Aorta (tissue), 5 donors: ENCODE measurements at regions not wholly inside any gene's neighbourhood (a gene's known extent, or its start where the extent isn't known, plus 50 kb on each side); places are given as distances from the start of the nearest gene placed in this dataset.

Source experiments
- ATAC-seq: fragments of 200-7000 bp; cut with Tn5 transposase; one replicate; pipeline ENCODE4 v1.9.1; 2022; ENCODE audit warnings: moderate library complexity; ENCODE audit not compliant: low FRiP score
- DNase-seq, 2 donors: peaks; one replicate each; pipeline ENCODE4 v3.0.0-alpha.2; 2020
- H3K27ac ChIP-seq, 2 donors: one replicate each; pipeline ENCODE4 v1.5.1; 2013; ENCODE audit warnings: low read length in 2 of 2, mild to moderate bottlenecking in 2 of 2, moderate library complexity in 2 of 2, control low read depth in 1 of 2, inconsistent platforms in 1 of 2, low read depth in 1 of 2
- H3K27me3 ChIP-seq, 2 donors: one replicate each; pipeline ENCODE4 v1.6.1; 2013; ENCODE audit warnings: control low read depth in 1 of 2, low read length in 1 of 2, mild to moderate bottlenecking in 1 of 2, moderate library complexity in 1 of 2; ENCODE audit not compliant: insufficient read depth in 2 of 2, control insufficient read depth in 1 of 2
- H3K36me3 ChIP-seq, 2 donors: one replicate each; pipeline ENCODE4 v1.6.1; 2013; ENCODE audit warnings: control low read depth in 1 of 2, low read length in 1 of 2, mild to moderate bottlenecking in 1 of 2; ENCODE audit not compliant: insufficient read depth in 2 of 2, control insufficient read depth in 1 of 2
- H3K4me1 ChIP-seq, 2 donors: one replicate each; pipeline ENCODE4 v1.6.1; 2013; ENCODE audit warnings: low read length in 2 of 2, control low read depth in 1 of 2, mild to moderate bottlenecking in 1 of 2, moderate library complexity in 1 of 2; ENCODE audit not compliant: insufficient read depth in 2 of 2, control insufficient read depth in 1 of 2
- H3K4me3 ChIP-seq, 2 donors: one replicate each; pipeline ENCODE4 v1.5.1; 2013; ENCODE audit warnings: low read length in 2 of 2, control low read depth in 1 of 2, mild to moderate bottlenecking in 1 of 2
- H3K9me3 ChIP-seq: one replicate; pipeline ENCODE4 v1.6.1; 2013; ENCODE audit warnings: mild to moderate bottlenecking, low read length; ENCODE audit not compliant: control insufficient read depth
- WGBS, 2 donors: extraction: QIAGEN DNeasy Blood & Tissue Kit; methylation state at CpG; one replicate each; pipeline ENCODE4 v1.1.7; 2013; 5-methylcytosine and 5-hydroxymethylcytosine counted together
- intact Hi-C, 2 donors: fragments of 100-400 bp; cut with DNase I; formaldehyde crosslinking; loops; one replicate each; pipeline versions ENCODE4 v1.14.2 to v1.15.0; 2022
- donor health status: healthy with polysubstance abuse.
- donor health status: Bipolar disorder and iron deficiency.
- donor health status: DM: no; HTN: no; CAD: no.
- donor health status: DM: no; HTN: no; CAD: no.
- donor health status: DM: yes; HTN: yes; CAD: no.

DNA sequence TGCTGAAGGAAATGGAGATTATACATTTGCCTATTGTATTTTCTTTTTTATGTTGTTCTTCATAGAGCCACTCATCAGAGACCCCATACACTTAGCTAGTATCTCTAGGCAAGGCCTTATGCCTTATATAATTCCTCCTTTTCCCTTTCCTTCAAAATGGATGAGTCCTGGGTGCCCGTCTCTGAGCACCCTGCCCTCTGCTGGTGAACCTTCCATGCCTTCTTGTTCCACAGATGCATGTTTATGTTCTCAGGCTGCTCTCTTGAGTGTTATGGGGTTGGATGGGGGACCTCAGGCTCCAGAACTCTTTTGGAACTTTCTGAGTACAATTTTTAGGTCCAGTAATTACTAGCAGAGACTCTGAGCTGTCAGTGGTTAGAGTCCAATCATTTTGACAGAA lies 368.6 kb upstream of the SPRED2 start:
- H3K9me3 ChIP-seq = peaks cover 2% of the 10 kb centered on the region
- no peak for ATAC-seq

DNA sequence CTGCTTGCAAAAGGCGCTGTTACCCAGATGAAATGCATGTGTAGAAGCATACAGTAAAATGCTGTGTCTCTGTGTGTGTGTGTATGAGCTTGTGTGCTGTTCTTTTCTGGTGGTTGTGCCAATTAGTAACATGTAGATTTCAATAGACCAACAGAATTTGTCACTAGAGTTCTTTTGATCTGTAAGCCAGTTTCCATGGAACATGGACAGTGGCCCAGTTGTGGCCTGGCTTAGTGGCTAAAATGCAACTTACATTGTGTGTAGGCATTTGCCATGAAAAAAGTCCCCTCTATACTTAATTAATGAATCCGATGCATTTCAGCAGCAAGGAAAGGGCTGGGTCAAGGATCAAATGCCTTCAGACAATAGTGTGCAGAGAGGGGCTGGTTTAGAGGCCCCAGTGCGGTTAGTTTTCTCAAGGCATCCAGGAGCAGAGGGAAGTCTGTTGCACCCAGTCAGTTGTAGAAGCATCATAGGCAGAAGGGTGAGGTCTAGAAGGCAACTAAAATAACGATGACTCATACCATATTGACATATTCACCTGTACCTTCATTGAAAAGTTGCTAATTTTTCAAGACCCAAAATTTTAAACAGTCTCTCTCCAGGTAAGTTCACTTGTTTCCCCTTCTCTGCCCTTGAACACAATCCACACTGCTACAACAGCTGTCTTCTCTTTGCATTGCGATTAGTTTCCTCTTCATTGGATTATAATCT lies 366.9 kb upstream of the SPRED2 start:
- peaks cover 2% of the 10 kb centered on the region for H3K9me3 ChIP-seq
- intact Hi-C loops = no loop called here
- no peaks in the 10 kb centered on the region for H3K36me3 ChIP-seq
- WGBS, 2 donors = 93 to 96% methylated on average over 5 of the region's 5 CpGs
- DNase-seq (no peak), ATAC-seq (no peak)
- H3K27ac ChIP-seq = no peak overlapping the region
- no peak overlapping the region for H3K4me3 ChIP-seq
- H3K27me3 ChIP-seq = no peaks in the 10 kb centered on the region
- H3K4me1 ChIP-seq = no peaks in the 10 kb centered on the region

More for the DNA sequence above, 368.6 kb upstream of the SPRED2 start:
- no peaks in the 10 kb centered on the region for H3K36me3 ChIP-seq
- no peak for DNase-seq
- H3K4me1 ChIP-seq = no peaks in the 10 kb centered on the region
- intact Hi-C loops = no loop called here
- H3K27me3 ChIP-seq = no peaks in the 10 kb centered on the region
- H3K4me3 ChIP-seq = no peak overlapping the region
- 89 to 95% methylated on average over 1 of the region's 1 CpG for WGBS, 2 donors
- no peak overlapping the region for H3K27ac ChIP-seq

DNA sequence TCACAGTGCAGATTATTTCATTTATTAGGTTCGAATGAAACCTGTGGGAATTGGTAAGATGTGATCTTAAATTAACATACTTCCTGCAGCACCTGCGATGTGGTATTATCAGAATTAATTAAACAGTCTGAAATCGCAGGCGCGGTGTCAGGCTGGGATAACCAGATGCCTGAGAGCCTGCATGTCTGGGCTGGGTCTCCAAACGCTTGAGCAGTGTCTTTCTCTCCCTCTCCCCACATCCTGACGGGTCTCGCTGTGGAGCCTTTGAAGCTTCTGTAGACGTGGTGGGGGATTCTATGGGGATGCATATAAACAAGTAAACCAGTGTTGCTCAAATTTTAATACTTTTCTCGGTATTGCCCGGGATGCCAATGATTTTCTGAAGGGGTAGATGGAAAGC lies 366.2 kb upstream of the SPRED2 start:
- H3K36me3 ChIP-seq = no peaks in the 10 kb centered on the region
- H3K27ac ChIP-seq = no peak overlapping the region
- intact Hi-C loops = no loop called here
- DNase-seq (no peak), ATAC-seq (no peak)
- no peak overlapping the region for H3K4me3 ChIP-seq
- WGBS, 2 donors = 93 to 98% methylated on average over 11 of the region's 11 CpGs
- H3K27me3 ChIP-seq = no peaks in the 10 kb centered on the region
- peaks cover 2% of the 10 kb centered on the region for H3K9me3 ChIP-seq
- no peaks in the 10 kb centered on the region for H3K4me1 ChIP-seq

DNA sequence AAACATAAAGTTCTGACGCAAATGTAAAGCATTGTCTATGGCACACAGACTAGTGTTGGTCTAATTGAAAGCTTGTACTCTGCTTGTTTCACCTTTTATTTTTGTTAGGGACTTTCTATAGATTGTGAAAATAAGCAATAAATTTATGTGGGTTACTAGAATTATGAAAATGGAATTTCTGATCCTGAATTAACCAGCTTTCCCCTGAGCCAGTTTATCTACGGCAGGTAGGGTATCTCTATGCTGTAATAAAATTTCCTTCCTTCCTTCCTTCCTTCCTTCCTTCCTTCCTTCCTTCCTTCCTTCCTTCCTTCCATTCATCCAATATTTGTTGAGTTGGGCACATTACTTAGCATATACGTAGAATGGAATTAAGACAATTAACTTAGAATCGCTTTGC lies 362.6 kb upstream of the SPRED2 start:
- WGBS, 2 donors = 97 to 98% methylated on average over 4 of the region's 4 CpGs
- Histone ChIP-seq H3K9me3 (no peaks in the 10 kb centered on the region), H3K27me3 (no peaks in the 10 kb centered on the region), H3K4me3 (no peak overlapping the region), H3K4me1 (no peaks in the 10 kb centered on the region), H3K27ac (no peak overlapping the region), H3K36me3 (no peaks in the 10 kb centered on the region)
- intact Hi-C loops = no loop called here
- no peak for DNase-seq
- no peak for ATAC-seq

DNA sequence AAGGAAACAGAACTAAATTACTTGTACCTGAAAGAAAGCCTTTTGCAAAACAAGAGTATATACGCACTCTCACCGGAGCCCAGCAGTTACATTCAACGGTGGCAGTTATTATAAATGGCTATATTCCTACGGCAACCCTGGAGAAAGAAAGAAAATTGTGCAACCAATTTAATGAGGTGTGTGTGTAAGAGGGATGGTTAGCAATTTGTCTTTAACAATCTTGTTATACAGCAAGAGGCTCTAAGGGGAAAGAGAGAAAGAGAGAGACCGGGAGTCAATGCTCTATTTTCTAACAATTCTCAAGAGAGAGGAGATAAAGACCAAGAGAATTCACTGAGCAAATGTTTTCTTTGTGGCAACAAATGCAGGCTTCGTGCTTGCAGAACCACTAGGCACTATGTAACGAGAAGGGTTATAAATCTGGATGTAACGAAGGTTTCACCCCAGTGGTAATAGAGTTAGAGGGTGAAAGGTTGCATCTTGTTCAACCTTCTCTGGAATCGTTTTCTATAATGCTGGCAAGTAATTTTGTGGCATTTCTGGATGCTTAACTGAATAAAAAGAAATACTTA lies 359.1 kb upstream of the SPRED2 start:
- no peaks in the 10 kb centered on the region for H3K36me3 ChIP-seq
- WGBS, 2 donors = 72 to 81% methylated on average over 9 of the region's 9 CpGs
- intact Hi-C loops = no loop called here
- no peaks in the 10 kb centered on the region for H3K4me1 ChIP-seq
- H3K27ac ChIP-seq = no peak overlapping the region
- H3K9me3 ChIP-seq = no peaks in the 10 kb centered on the region
- H3K4me3 ChIP-seq = no peak overlapping the region
- ATAC-seq (no peak), DNase-seq (no peak)
- no peaks in the 10 kb centered on the region for H3K27me3 ChIP-seq

DNA sequence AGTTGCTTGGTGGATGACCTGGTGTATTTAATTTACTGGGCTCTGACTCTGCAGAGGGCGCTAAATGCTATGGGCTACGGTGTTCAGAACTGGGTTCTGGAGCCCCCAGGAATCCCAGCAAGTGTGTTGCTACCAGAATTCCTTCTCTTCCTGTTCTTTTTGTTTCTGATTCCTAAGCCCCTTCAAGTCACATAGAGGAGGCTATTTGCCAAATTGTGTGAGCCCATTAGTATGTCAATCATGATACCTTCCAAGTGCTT lies 358.2 kb upstream of the SPRED2 start:
- ATAC-seq (no peak), DNase-seq (no peak)
- WGBS, 2 donors = 93 to 97% methylated on average over 2 of the region's 2 CpGs
- H3K4me3 ChIP-seq = no peak overlapping the region
- H3K36me3 ChIP-seq = no peaks in the 10 kb centered on the region
- no peaks in the 10 kb centered on the region for H3K27me3 ChIP-seq
- H3K9me3 ChIP-seq = no peaks in the 10 kb centered on the region
- no peaks in the 10 kb centered on the region for H3K4me1 ChIP-seq
- intact Hi-C loops = no loop called here
- no peak overlapping the region for H3K27ac ChIP-seq

DNA sequence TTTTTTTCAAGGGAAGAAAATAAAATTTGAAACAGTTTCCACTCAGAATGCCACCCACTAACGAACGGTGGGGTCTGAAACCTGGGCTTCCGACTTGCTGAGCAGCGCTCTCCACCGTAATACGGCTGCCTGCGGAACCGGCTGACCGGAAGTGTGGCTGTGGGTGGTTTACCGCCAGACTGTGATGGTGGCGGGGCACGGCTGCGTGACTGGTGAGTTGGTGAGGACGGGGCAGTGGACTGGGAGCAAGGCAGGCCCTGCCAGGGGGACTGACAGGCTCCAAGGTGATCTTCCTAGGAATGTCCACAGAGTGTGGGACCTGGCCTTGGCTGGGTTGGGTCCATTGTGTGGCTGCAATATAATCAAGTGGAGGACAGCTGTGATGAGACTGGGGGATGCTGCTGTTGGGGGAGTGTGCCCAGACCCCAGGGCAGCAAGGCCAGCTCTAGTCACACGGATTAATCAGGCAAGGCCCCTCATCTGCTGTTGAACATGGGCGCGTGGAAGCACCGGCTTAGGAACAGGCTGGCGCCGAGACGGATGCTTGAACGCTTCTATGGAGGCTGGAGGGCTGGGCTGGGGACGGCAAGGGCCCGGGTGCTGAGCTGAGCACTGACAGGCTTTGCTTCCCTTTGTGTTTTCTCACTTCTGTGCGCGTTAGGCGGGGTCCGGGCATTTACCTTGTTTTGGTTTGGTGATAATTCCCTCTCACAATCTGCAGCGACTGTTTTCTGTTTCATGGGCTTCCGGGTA lies 357.7 kb upstream of the SPRED2 start:
- H3K36me3 ChIP-seq = no peaks in the 10 kb centered on the region
- H3K4me1 ChIP-seq = no peaks in the 10 kb centered on the region
- intact Hi-C loops = no loop called here
- no peak overlapping the region for H3K27ac ChIP-seq
- WGBS, 2 donors = 95% methylated on average over 30 of the region's 30 CpGs
- H3K4me3 ChIP-seq = no peak overlapping the region
- no peak for ATAC-seq
- DNase-seq = no peak
- no peaks in the 10 kb centered on the region for H3K27me3 ChIP-seq
- no peaks in the 10 kb centered on the region for H3K9me3 ChIP-seq

DNA sequence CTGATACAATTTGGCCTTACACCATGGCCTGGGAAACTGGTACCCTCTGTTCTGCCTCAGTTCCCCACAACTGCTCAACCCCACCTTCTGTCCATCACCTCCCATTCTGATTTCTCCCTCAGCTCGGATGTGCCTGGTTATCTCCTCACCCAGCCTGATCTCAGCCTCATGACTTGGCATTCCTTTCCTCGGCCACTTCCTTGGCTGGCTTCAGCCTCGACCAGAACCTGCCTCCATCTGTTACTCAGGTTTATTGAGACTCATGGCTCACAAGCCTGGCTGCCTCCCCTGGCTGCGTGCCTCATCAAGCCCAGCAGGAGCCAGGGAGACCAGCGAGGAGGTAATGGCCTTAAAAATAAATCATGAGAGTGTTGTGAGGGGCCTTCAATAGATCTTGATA lies 356.2 kb upstream of the SPRED2 start:
- no peaks in the 10 kb centered on the region for H3K4me1 ChIP-seq
- no peak for DNase-seq
- H3K4me3 ChIP-seq = no peak overlapping the region
- H3K27me3 ChIP-seq = no peaks in the 10 kb centered on the region
- no peak for ATAC-seq
- H3K36me3 ChIP-seq = no peaks in the 10 kb centered on the region
- WGBS, 2 donors = 26 to 38% methylated on average over 5 of the region's 5 CpGs
- no peaks in the 10 kb centered on the region for H3K9me3 ChIP-seq
- intact Hi-C loops = no loop called here
- no peak overlapping the region for H3K27ac ChIP-seq

DNA sequence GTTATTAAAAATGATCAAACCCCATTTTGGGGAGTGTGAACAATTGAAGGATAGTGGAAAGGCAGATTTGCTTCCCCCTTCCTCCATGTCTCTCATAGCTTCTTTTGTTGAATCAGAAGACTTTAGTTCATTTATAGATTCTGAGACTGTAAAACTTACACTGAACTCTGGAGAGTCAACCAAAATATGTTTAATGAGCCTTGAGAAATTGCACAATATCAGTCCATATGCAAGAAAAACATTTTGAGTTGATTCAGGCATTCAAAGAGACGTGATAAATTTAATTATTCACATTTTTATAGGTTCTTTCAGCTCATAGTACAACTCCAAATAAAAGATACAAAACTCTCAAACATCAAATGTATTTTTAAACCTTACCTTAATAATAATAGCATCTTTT lies 354.4 kb upstream of the SPRED2 start:
- Histone ChIP-seq H3K27ac (no peak overlapping the region), H3K4me3 (no peak overlapping the region), H3K36me3 (no peaks in the 10 kb centered on the region), H3K27me3 (no peaks in the 10 kb centered on the region), H3K9me3 (no peaks in the 10 kb centered on the region), H3K4me1 (peaks cover 0 to 4% of the 10 kb centered on the region in 2 donors)
- intact Hi-C loops = no loop called here
- DNase-seq (no peak), ATAC-seq (no peak)
- 85 to 89% methylated on average over 1 of the region's 1 CpG for WGBS, 2 donors
